ENCODE measurements at regions not wholly inside any gene's neighbourhood (a gene's known extent, or its start where the extent isn't known, plus 50 kb on each side); places are given as distances from the start of the nearest gene placed in this dataset.

DNA sequence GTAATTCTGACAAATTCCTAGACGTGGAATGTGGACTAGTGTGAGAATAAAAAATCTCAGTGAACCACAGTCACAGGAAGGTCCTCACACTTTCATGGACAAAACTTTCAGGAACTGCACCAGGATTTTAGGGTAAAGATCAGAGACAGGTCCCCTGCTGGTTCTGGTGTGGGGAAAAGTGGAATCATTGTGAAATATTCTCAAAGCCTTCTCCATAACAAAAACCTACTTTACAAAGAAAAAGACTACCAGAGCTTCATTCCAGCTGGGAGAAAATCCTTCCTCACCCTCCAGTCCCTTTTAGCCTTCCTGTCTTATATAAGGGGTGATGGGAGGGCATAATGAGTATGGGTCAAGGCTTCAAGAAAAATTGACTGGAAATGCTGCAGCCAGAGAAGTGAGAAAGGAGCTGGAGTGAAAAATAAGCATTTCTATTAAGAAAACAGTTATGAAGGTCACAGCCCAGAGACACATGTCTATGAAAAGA lies 325.8 kb downstream of the ARAP2 start:
- DNase-seq (ENCODE audit: low read depth, low spot score), result no peak

DNA sequence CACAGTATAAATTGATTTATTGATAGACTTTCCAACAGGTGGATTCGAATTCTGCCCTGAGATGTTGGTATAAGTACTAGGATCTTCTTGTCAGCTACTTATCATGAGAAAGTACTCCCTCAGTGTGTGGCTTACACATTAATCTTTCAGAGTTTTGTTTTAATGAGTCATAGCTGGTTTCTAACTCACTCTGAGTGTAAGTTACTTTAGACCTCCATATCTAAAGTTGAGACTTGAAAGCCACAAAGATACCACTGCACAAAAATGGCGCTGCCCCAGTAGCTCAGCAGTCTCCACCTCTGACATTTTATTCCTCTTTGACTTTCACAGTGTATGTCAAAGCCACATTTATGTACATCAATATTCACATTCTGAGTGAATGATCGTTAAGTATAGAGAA lies 318.5 kb downstream of the ARAP2 start:
- no peak for DNase-seq (ENCODE audit: low read depth, low spot score)

DNA sequence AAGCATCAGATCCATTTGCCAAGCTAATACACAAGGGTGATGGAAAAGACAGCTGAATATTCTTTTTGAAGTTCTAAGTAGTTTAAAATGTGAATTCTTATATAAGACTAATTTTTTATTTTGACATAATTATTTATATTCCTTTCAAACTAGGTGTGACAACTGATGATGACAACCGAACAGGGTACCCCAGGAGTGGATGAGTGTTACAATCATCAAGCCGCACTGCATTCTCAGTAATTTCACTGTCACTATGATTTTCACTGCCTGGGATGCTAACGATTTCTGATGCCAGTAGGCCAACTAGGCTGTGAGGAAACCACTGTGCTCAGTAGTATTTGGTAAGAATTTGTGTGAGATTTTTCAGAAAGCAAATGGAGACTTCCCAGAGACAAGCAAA lies 317.5 kb downstream of the ARAP2 start:
- DNase-seq (ENCODE audit: low read depth, low spot score), result no peak

DNA sequence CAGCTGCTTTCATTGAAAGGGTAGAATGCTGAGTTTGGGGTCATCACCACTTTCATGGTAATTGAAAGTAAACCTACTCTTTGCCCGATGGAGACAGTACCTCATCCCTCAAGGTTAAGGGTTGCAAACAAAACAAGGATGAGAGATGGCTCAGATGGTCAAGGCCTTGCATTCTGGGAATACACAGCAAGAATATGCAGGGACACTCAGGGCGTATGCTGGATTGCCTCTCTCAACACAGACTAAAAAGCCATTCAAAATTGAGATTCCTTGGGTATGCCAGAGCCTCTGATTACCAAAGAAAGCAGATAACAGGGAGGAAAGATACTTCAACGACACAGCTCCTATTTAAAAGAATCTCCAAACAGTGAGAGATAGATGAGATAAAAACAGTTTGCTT lies 310.4 kb downstream of the ARAP2 start:
- no peak for DNase-seq (ENCODE audit: low read depth, low spot score)

DNA sequence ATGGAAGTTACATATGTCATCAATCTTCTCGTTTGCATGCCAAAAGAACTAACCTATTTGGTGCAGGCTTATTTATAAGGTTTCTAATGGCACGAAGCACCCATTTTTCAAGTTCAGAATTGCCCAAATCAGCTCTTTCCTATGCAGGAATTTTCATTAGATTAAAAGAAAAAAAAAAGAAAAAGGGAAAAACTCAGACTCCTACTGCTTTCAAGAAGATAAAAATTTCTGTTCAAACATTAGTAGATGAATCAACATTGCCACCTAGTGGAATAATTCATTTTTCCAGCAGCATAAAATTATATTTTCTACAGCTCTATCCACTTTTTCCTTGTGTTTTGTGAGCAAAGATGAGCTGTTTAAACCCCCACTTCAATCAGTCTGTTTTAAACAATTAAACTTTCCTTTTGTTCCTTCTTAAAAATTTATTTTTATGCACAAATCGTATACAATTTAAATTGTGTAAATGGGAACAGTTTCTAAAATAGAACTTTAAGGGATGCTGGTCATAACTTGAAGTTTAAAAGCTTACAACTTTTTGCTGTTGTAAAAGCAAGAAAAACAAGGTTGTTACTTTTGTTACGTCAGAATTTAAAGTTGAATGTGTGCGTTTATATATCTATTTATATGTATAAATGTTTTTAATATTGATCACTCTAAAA lies 309.9 kb downstream of the ARAP2 start:
- DNase-seq (ENCODE audit: low read depth, low spot score), result no peak

DNA sequence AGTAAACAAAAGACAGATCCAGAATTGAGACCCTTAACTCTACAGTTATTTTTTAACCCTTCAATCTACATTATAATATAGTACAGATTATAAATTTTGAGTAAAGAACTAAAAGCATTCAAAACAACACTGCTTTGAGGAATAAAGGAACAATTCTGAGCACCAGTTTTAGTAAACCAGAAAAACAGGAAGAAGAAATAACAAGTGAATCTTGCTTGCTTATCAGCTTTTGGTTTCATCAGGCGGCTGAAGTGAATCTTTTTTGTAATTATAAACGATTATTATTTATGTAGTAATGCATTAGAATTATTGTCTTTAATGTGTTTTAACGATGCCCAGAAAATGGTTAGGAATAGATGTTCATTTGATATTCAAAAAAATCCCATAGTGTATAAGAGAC lies 305.4 kb downstream of the ARAP2 start:
- no peak for DNase-seq (ENCODE audit: low read depth, low spot score)

DNA sequence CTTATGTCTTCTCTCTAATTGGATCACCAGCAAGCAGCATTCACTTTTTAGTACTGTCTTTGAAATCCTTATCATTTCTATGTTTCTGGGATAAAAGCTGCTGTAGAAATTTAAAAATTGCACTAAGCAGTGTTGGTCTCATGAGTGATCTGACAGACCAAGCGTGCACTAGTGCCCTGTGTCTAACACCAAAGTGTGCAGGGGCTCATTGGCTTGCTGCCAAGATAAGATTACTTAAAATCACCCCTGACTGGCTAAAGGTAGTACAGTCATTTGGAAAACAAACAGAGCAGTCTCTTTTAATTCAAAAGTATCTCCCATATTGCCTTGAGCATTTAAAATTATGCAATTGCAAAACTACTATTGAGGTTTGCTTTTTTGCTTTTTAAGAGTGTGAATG lies 304.6 kb downstream of the ARAP2 start:
- no peak for DNase-seq (ENCODE audit: low read depth, low spot score)

DNA sequence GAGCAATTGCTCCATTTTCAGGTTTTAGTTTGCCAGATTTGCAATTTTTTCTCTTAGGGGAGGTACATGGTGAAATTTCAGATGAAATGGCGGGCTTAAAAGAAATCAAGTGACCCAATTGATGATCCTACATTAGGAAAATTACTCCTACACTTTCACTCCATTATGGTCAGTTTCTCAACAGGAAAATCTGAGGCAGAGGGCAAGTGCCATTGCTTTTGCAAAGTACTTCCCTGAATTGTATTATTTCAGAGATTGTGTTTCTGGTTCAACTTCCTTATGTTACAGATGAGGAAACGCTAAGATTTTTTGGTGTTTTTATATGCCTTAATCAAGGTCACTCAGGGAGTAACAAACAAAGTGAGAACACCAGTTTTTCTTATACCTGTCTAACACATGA lies 302.2 kb downstream of the ARAP2 start:
- DNase-seq (ENCODE audit: low read depth, low spot score), result no peak

DNA sequence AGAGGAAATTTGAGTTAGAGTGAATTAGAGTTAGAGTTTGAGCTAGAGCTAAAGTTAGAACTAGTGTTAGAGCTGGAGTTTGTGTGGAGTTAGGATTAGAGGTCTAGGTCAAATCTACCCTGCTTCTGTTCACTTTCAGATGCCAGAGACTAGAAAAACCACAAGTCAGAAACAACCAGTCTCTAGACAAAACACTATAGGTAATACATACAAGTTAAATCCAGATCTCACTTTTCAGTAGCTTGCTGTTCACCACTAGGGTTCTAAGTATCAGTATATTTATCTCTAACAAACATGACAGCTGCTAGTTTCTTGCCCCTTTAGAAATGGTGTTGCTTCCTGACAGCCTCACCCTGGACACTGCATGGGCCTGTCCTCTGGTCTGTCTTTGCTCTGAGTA lies 300.7 kb downstream of the ARAP2 start:
- no peak for DNase-seq (ENCODE audit: low read depth, low spot score)

DNA sequence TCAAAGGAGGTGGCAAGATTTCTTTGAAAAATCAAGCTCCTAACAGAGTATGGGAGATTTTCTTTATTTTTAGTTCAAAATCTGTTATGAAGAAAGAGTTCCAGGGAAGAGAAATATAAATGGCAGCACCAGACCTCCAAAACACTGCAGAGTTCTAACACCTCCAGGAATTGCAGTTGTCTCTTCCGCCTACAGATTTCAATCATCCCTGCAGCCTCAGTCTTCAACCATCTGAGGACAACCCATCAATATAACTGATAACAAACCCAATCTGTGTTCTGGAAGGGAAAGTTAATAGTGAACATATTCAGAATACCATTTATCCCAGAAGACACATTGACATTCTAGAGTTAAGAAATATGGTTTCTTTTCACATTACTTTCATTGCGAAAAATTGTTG lies 296.1 kb downstream of the ARAP2 start:
- DNase-seq (ENCODE audit: low read depth, low spot score), result no peak

DNA sequence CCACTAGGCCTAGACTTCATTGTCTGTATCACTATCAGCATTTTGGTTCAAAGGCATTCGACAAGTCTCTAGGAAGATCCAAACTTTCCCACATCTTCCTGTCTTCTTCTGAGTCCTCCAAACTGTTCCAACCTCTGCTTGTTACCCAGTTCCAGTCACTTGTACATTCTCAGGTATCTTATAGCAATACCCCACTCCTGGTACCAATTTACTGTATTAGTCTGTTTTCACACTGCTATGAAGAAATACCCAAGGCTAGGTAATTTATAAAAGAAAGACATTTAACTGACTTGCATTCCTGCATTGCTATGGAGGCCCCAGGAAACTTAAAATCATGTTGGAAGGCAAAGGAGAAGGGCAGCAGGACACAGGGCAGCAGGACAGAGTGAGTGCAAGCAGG lies 293.9 kb downstream of the ARAP2 start:
- no peak for DNase-seq (ENCODE audit: low read depth, low spot score)

DNA sequence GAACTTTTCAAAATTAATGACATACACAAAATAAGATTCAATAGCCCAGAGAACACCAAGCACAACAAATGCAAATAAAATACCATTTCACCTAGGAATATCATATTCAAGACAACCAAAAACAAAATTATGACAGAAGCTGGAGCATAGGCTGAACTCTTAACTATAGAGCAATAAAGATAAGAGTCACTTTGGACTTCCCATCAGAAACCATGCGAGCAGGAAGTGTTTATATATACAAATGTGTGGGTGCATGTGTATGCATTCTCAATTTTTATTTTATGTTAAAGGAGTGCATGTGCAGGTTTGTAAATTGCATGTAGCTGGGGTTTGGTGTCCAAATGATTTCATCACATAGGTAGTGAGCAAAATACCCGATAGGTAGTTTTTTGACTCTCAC lies 291.6 kb downstream of the ARAP2 start:
- DNase-seq (ENCODE audit: low read depth, low spot score), result no peak

DNA sequence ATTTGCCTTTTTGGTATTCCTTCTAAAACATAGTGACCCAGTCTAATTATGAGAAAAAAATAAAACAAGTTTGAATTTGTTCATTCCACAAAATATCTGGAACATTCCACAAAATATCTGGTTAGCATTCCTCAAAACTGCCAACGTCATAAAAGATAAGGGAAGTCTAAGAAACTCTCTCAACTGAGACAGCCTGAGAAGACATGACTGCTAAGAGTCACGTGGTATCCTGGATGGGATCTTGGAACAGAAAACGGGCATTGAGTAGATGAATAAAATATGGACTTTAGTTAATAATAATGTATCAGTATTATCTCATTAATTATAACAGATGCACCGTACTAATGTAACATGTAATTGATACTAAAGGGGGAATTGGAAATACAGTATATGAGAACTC lies 280.9 kb downstream of the ARAP2 start:
- DNase-seq (ENCODE audit: low read depth, low spot score), result no peak

DNA sequence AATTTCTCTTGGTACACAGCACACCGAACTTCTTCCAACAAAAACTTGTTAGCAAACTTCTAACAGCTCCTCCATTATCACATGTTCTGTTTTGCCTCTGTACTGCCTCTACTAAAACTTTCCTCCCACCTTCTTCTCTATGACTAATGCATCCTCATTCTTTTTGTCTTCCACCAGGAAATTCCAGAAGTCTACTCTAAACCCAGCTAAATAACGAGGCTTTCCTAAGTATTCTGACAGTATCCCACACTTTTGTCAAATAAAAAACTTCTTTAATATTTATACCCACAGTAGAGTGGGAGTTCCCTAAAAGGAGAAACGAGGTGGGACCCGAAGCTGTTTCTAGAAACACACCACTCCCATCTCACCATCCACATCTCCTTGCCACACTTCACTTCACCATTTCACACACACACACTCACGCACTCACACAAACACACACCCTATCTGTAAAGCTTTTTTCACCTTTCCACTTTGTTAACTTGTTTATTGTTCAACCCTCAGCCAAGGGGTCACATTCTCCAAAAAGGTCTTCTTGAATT lies 280.3 kb downstream of the ARAP2 start:
- no peak for DNase-seq (ENCODE audit: low read depth, low spot score)

DNA sequence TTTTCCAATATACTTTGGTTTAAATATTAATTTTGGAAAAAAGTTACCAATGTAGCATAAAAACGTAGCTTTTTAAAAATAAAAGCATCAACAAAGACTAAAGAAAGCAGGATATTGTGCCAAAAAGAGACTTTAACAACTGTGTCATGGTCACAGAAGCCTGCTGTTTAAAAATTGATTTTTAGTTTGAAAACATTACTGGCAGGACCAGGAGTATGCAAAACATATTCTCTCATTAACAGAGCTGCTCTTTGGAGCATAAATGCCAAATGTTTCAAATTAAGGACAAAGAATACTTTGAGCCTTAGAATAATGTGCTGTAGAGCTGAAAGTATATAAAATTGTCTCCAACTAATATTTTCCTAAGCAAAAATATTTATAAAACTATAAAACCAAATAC lies 279.0 kb downstream of the ARAP2 start:
- DNase-seq (ENCODE audit: low read depth, low spot score), result no peak

DNA sequence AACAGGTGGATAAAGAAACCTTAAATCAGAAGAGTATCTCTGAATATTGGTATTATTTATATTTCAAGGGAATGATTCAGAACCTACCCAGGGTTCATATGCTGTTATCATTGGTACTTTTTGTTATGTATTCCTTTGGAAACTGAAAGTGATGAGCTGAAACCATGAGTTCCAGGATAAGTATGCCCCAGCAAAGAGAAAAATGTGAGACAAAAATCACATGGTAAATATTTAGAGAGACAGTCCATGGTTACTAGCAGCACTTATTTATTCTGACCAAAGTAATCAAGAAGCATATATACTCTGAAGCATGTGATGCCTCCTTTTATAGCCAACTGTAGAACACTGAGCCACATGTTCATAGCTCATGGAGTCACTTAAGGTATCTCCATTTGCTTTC lies 277.7 kb downstream of the ARAP2 start:
- no peak for DNase-seq (ENCODE audit: low read depth, low spot score)

DNA sequence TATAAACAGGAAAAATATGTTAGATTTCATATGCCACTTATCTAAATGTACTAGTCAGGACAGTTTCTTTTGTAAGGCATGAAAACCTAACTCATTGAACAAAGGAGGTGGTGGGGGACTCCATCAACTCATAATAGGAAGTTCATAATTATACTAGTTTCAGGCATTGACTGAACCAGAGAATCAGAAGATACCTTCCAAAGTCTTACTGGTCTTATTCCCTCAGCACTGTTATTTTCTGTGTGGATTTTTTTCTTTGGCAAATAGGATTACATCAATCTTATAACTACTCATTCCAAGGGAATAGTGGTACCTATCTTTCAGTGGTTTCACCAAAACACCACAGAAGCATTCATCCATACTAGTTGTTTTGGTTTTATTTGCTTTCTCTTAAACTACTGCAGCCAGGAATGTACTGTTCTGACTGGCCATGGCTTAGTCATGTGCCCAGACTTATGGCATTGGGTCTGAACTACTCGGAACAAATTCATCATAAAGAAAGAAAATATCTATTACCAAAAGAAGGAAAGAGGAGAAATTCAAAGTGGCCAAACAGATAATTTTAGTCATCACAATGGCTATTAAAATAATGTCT lies 273.9 kb downstream of the ARAP2 start:
- no peak for DNase-seq (ENCODE audit: low read depth, low spot score)

DNA sequence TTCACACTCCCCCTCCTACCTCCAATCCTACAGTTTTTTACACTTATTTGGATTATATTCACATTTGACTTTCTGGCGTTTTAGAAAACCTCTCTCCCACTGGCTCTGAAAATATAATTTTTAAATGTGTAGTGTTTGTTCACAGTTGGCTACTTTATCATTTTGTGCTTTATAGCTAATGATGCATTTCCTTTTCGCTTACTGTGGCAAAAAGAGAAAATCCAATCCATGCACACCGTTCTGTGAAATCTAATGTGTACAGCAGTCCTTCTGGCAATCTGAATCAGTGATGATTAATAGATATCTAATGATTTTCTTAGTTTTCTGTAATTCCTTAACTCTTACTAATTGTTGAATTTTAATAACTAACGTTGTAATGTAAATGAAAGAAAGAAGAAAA lies 271.5 kb downstream of the ARAP2 start:
- no peak for DNase-seq (ENCODE audit: low read depth, low spot score)

DNA sequence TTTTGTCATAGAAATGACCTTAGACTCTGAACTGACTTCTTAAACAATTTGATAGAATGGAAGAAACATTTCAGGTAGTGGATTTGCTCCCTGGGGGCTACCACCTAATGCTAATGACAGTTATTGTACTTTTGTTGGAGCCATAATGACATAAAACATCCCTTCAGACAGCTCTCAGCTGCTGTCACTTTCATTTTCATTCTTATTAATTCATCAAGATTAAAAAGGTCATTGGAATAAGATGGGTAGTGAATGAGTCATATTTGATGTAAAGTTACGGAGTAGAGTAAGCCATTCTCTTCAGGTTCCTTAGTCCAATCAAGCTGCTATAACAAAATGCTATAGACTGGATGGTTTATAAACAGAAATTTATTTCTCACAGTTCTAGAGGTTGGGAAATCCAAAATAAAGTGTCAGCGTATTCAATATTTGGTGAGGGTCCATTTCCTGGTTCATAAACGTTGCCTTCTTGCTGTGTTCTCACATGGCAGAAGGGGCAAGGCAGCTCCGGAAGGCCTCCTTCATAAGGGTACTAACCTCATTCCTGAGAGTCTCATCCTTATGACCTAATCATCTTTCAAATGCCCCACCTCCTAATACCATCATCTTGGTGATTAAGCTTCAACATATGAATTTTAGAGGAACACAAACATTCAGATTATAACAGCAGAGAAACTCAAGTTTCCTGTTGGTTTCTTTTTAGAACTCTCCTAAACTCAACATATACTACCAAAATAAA lies 268.5 kb downstream of the ARAP2 start:
- DNase-seq (ENCODE audit: low read depth, low spot score), result no peak

DNA sequence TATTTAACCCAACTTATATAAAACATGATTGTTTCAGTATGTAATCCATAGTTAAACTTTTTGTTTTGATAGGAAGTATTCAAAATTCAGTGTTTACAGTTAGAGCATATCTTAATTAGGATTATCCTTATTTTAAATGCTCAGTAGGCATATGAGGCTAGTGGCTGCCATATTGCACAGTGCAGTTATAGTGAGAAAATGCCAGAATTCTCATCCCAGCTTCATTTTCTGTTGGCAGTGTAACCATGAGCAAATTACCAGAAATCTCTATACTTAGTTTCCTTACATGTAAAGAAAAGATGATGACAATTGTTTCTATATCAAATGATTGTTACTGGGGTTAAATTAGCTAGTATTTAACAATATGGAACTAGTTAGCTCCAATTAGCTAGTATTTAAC lies 265.8 kb downstream of the ARAP2 start:
- no peak for DNase-seq (ENCODE audit: low read depth, low spot score)

DNA sequence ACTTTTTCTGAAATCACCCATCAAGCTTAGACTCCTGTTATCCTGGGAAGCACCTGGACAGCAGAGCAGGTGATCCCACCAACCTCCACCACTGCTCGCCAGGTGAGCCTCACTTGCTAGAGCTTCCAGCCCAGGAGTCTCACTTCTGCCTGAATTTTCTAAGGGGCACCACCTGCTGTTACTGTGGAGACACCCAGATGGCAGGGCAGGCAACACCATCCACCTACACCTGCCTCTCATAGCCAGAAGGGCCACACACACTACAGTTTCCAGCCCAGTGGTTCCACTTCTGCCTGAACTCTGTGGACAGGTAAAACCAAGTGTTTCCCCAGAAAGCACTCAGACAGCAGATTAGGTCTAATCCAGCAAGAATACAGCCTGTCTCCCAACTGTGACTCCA lies 262.0 kb downstream of the ARAP2 start:
- no peak for DNase-seq (ENCODE audit: low read depth, low spot score)

DNA sequence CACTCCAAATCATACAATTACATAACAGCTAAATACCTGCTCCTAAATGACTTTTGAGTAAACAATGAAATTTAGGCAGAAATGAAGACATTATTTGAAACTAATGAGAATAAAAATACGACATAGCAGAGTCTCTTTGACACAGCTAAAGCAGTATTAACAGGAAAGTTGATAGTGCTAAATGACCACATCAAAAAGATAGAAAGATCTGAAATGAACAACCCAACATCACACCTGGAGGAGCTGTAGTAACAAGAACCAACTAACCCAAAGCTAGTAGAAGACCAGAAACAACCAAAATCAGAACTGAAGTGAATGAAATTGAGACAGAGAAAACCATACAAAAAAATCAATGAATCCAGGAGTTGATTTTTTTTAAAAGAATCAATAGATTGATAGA lies 257.8 kb downstream of the ARAP2 start:
- no peak for DNase-seq (ENCODE audit: low read depth, low spot score)

DNA sequence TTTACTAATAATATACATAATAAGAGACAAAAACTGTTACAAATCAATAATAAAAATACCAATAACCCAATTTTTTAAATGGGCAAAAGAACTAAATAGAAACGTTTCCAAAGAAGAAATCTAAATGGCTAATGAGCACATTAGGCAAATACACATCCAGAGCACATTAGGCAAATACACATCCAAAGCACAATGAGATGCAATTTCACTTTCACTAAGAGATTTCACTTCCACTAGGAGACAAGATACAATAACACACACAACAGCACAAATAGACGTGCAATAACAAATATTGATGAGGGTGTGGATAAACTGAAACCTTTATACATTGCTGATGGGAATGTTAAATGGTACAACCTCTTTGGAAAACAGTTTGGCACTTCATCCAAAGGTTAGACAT lies 250.7 kb downstream of the ARAP2 start:
- DNase-seq (ENCODE audit: low read depth, low spot score), result no peak
